AG04450 (cell line): ENCODE measurements at regions not wholly inside any gene's neighbourhood (a gene's known extent, or its start where the extent isn't known, plus 50 kb on each side); places are given as distances from the start of the nearest gene placed in this dataset.
"Not testable (repeated sequence)": the region's sequence is repeated elsewhere in the genome, so short reads cannot be mapped to it uniquely, and the experiment has no call there.

Experiments used
- CTCF ChIA-PET: fragments of 300-600, 350-600 bp; formaldehyde crosslinking; extraction: SDS; loops from one replicate; lab custom pipeline; 2022; ENCODE audit warnings: antibody characterized with exemption, inconsistent platforms; lab: Charles Lee
- POLR2A ChIA-PET: fragments of 350-600 bp; formaldehyde crosslinking; extraction: SDS; loops from one replicate; lab custom pipeline; 2021; ENCODE audit warnings: antibody characterized with exemption, inconsistent platforms; lab: Yijun Ruan, JAX
- DNase-seq: peaks from one replicate; pipeline ENCODE4 v3.0.0-alpha.2; 2011; ENCODE audit warnings: low read depth, low spot score
- H3K27ac ChIP-seq: one replicate; pipeline ENCODE4 v1.5.1; 2012; ENCODE audit warnings: low read depth, low read length, control low read depth
- H3K27me3 ChIP-seq: one replicate; pipeline ENCODE4 v1.6.0; 2012; ENCODE audit warnings: low read length; ENCODE audit not compliant: control insufficient read depth, insufficient read depth
- H3K4me3 ChIP-seq: 2 replicates; pipeline ENCODE4 v1.5.1; 2011; ENCODE audit warnings: mild to moderate bottlenecking, low read depth, low read length, control low read depth
- H3K9me3 ChIP-seq: 2 replicates; pipeline ENCODE4 v1.5.1; 2012; ENCODE audit warnings: low read length; ENCODE audit not compliant: control insufficient read depth, insufficient read depth
- CTCF ChIP-seq: IDR thresholded peaks from 2 replicates; pipeline ENCODE4 v1.5.1; 2011; ENCODE audit warnings: low read depth, low read length, control low read depth, inconsistent platforms

GRCh38 chr17:63293323-63294075 is 152.6 kb downstream of the CYB561 start:
- Histone ChIP-seq H3K27me3 (no peaks in the 10 kb centered on the region), H3K4me3 (no peak overlapping the region), H3K9me3 (no peaks in the 10 kb centered on the region), H3K27ac (peak overlapping the region; percentile 32)
- no peak for TF ChIP-seq CTCF
- POLR2A ChIA-PET, result interaction anchor here (1.0 kb wide), 1 partner anchor 12 kb away, joined by 4 read pairs; no protein-coding TSS in a partner anchor
- CTCF ChIA-PET, result no interaction called here
- DNase-seq, result no peak

- ChIA-PET POLR2A (interaction anchor here (0.5 kb wide), 1 partner anchor 17 kb away, joined by 4 read pairs; no protein-coding TSS in a partner anchor), CTCF (no interaction called here)
Observed at GRCh38 chr17:63294776-63295175, 151.3 kb downstream of the CYB561 start.

GRCh38 chr17:63295288-63295687 is 150.8 kb downstream of the CYB561 start:
- no peak for TF ChIP-seq CTCF
- ChIA-PET POLR2A (interaction anchor here (0.5 kb wide), 1 partner anchor 18 kb away, joined by 4 read pairs; no protein-coding TSS in a partner anchor), CTCF (interaction anchor here (1.0 kb wide), 1 partner anchor 30 kb away, joined by 3 read pairs; no protein-coding TSS in a partner anchor)
- Histone ChIP-seq H3K4me3 (no peak overlapping the region), H3K27me3 (no peaks in the 10 kb centered on the region), H3K27ac (no peak overlapping the region), H3K9me3 (no peaks in the 10 kb centered on the region)
- DNase-seq, result no peak

More at GRCh38 chr17:63294776-63295175, 151.3 kb downstream of the CYB561 start:
- Histone ChIP-seq H3K27me3 (no peaks in the 10 kb centered on the region), H3K9me3 (no peaks in the 10 kb centered on the region), H3K4me3 (no peak overlapping the region), H3K27ac (no peak overlapping the region)
- DNase-seq, result no peak
- TF ChIP-seq CTCF, result no peak

- H3K27ac ChIP-seq, result no peak overlapping the region
- no peak for TF ChIP-seq CTCF
- DNase-seq, result no peak
- ChIA-PET CTCF (interaction anchor here (1.0 kb wide), 1 partner anchor 29 kb away, joined by 3 read pairs; no protein-coding TSS in a partner anchor), POLR2A (no interaction called here)
- H3K27me3 ChIP-seq, result no peaks in the 10 kb centered on the region
- no peaks in the 10 kb centered on the region for H3K9me3 ChIP-seq
- no peak overlapping the region for H3K4me3 ChIP-seq
Observed at GRCh38 chr17:63295839-63296590, 150.1 kb downstream of the CYB561 start.

GRCh38 chr17:63298916-63299315 is 147.2 kb downstream of the CYB561 start:
- H3K27me3 ChIP-seq, H3K27ac ChIP-seq, H3K4me3 ChIP-seq, DNase-seq, POLR2A ChIA-PET, CTCF ChIA-PET, H3K9me3 ChIP-seq: not testable (repeated sequence)
